ENCODE measurements at regions not wholly inside any gene's neighbourhood (a gene's known extent, or its start where the extent isn't known, plus 50 kb on each side); places are given as distances from the start of the nearest gene placed in this dataset.

DNA sequence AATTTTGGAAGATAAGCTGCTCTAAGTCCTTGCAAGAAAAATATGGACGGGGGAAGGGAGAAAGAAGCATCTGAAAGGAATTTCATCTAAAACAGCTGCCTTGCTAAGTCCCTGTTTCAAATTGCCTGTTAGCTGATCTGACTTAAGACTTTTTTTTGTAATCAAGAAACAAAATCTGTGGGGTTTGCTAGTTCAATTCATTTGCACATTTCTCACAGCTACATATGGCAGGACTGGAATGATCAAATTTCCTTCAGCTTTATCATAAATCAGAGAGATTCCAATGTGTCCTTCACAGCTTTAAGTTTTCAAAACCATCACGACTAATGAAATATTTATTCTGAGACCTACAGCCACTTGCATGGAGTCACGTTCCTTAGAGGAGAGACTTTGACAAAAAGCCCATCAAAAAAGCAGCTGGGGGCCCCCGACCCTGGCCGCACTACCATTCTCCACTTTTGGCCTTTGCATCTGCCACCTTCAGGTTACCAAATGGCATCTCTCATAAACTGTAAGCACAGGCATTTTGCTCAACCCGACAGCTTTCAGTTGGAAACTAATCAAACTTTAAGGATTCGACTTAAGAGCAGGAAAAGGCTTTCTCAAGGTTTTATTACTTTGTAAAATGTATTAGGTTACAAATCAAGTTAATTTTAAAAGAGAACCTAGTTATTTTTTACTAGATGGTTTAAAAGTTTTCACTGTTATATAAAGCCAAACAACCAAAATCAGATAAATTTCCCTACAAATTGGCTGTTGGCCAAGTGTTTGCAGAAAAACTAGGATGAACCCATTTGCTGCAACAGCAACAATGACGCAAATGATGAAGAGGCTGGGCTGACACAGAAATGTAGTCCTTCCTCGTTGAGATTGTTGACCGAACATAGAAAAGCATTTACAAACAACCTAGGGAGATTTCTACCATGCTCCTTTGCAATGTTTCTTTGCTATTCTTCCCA, 100.4 kb upstream of the RND3 start:
- H3K36me3 ChIP-seq (ENCODE audit: control insufficient read depth in 2 of 3, insufficient read depth in 3 of 3, low read length in 3 of 3) = no peaks in the 10 kb centered on the region
- DNase-seq (no peak), ATAC-seq (no peak)
- Mint-ChIP-seq H3K9me3 (peaks cover 0 to 5% (median 0%) of the 10 kb centered on the region in 11 donors), H3K27ac (no peak overlapping the region), H3K27me3 (peaks cover 0 to 5% (median 0%) of the 10 kb centered on the region in 5 donors), H3K36me3 (no peaks in the 10 kb centered on the region), H3K4me1 (no peaks in the 10 kb centered on the region), H3K4me3 (no peak overlapping the region)
- ChIA-PET CTCF (no interaction called here), POLR2A (no interaction called here)
- intact Hi-C loops (cut with micrococcal nuclease) = no loop called here
- H3K4me3 ChIP-seq (ENCODE audit: low read length) = no peak overlapping the region
- no peak overlapping the region for H3K27ac ChIP-seq (ENCODE audit: low read depth, low read length)
- H3K9me3 ChIP-seq (ENCODE audit: control insufficient read depth in 2 of 3, low read length in 3 of 3) = no peaks in the 10 kb centered on the region
- no peaks in the 10 kb centered on the region for H3K27me3 ChIP-seq (ENCODE audit: control insufficient read depth in 2 of 2, insufficient read depth in 2 of 2, low read length in 2 of 2)
- H3K4me1 ChIP-seq (ENCODE audit: control insufficient read depth in 2 of 2, insufficient read depth in 2 of 2, low read length in 2 of 2) = no peaks in the 10 kb centered on the region

DNA sequence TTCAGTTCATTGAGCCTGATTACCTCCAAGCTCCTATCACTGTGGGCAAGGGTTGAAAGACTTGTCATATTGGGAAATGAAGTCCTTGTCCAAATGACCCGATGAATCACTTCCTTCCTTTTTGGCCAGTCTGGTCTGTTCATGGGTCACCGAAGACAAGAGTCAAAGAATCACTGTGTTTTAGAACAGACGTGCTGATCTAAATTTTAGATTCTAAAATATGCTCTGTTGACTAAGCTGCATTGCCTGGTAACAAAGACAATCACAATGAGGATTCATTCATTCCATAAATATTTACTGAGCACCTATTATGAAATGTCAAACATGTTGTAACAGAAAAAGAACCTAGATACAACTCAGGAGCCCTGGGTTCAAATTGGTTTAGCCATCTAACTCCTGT, 99.4 kb upstream of the RND3 start:
- H3K27me3 Mint-ChIP-seq = no peaks in the 10 kb centered on the region
- no peaks in the 10 kb centered on the region for H3K36me3 Mint-ChIP-seq
- Histone ChIP-seq H3K4me1 (ENCODE audit: control insufficient read depth in 2 of 2, insufficient read depth in 2 of 2, low read length in 2 of 2) (no peaks in the 10 kb centered on the region), H3K27me3 (ENCODE audit: control insufficient read depth in 2 of 2, insufficient read depth in 2 of 2, low read length in 2 of 2) (no peaks in the 10 kb centered on the region), H3K4me3 (ENCODE audit: low read length) (no peak overlapping the region), H3K36me3 (ENCODE audit: control insufficient read depth in 2 of 3, insufficient read depth in 3 of 3, low read length in 3 of 3) (no peaks in the 10 kb centered on the region), H3K27ac (ENCODE audit: low read depth, low read length) (no peak overlapping the region), H3K9me3 (ENCODE audit: control insufficient read depth in 2 of 3, low read length in 3 of 3) (no peaks in the 10 kb centered on the region)
- intact Hi-C loops (cut with micrococcal nuclease) = no loop called here
- ATAC-seq (no peak), DNase-seq (no peak)
- H3K9me3 Mint-ChIP-seq = peaks cover 0 to 8% (median 0%) of the 10 kb centered on the region in 11 donors
- POLR2A ChIA-PET = no interaction called here
- CTCF ChIA-PET = no interaction called here
- H3K27ac Mint-ChIP-seq = no peak overlapping the region
- peaks cover 0 to 2% (median 0%) of the 10 kb centered on the region in 7 donors for H3K4me1 Mint-ChIP-seq
- no peak overlapping the region for H3K4me3 Mint-ChIP-seq

DNA sequence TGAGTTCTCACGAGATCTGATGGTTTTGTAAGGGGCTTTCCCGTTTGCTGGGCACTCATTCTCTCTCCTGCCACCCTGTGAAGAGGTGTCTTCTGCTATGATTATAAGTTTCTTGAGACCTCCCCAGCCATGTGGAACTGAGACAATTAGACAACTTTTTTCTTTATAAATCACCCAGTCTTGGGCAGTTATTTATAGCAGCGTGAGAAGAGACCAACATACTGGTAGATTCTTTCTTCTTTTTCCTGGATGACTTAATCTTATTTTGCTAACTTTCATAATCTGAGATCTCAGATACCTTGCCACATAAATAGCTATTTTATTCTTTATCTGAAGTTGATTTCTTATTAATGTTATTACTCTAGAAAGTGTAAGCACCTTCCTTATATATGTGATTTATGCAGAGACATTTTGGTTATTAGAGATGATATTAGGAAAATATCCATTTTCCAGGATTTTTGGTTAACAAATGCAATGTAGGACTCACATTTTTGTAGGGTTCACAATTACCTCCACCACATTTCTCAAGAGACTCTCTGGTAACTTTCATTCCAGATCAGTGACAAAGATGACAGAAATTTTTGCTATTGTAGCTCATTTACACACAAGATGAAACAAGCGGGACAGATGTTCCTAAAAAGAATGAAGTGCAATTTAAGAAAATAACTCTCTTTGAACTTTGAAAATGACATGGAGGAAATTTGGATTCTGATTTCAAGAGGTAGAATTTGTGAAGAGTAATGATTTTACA, 97.9 kb upstream of the RND3 start:
- H3K27ac Mint-ChIP-seq = no peak overlapping the region
- H3K36me3 ChIP-seq (ENCODE audit: control insufficient read depth in 2 of 3, insufficient read depth in 3 of 3, low read length in 3 of 3) = no peaks in the 10 kb centered on the region
- no peaks in the 10 kb centered on the region for H3K4me1 ChIP-seq (ENCODE audit: control insufficient read depth in 2 of 2, insufficient read depth in 2 of 2, low read length in 2 of 2)
- CTCF ChIA-PET = no interaction called here
- no peaks in the 10 kb centered on the region for H3K27me3 Mint-ChIP-seq
- peaks cover 0 to 2% (median 0%) of the 10 kb centered on the region in 7 donors for H3K4me1 Mint-ChIP-seq
- no peak overlapping the region for H3K4me3 ChIP-seq (ENCODE audit: low read length)
- no peaks in the 10 kb centered on the region for H3K9me3 ChIP-seq (ENCODE audit: control insufficient read depth in 2 of 3, low read length in 3 of 3)
- POLR2A ChIA-PET = no interaction called here
- H3K9me3 Mint-ChIP-seq = peaks cover 0 to 9% (median 0%) of the 10 kb centered on the region in 11 donors
- H3K27ac ChIP-seq (ENCODE audit: low read depth, low read length) = no peak overlapping the region
- DNase-seq = no peak
- H3K36me3 Mint-ChIP-seq = no peaks in the 10 kb centered on the region
- H3K27me3 ChIP-seq (ENCODE audit: control insufficient read depth in 2 of 2, insufficient read depth in 2 of 2, low read length in 2 of 2) = no peaks in the 10 kb centered on the region
- H3K4me3 Mint-ChIP-seq = no peak overlapping the region
- intact Hi-C loops (cut with micrococcal nuclease) = no loop called here
- ATAC-seq = no peak

DNA sequence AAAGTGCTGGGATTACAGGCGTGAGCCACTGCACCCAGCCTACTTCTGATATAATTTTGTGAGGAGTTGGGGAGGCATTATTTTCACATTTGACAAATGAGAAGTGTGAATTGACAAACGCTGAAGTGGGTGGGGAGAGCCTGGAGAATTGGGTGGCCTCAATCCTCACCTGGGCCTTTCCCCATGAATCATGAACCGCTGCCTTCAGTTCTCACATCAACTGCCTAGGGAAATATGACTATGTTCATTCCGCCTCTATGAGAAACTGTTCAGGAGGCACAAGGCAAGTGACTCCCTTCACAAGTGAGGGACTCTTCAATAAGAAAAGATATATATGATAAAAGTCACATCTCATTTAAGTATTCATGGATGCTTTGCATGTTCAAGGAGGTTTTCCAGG, 96.6 kb upstream of the RND3 start:
- no peaks in the 10 kb centered on the region for H3K27me3 ChIP-seq (ENCODE audit: control insufficient read depth in 2 of 2, insufficient read depth in 2 of 2, low read length in 2 of 2)
- H3K27ac Mint-ChIP-seq = no peak overlapping the region
- POLR2A ChIA-PET = no interaction called here
- peaks cover 0 to 5% (median 0%) of the 10 kb centered on the region in 3 experiments for H3K9me3 ChIP-seq (ENCODE audit: control insufficient read depth in 2 of 3, low read length in 3 of 3)
- intact Hi-C loops (cut with micrococcal nuclease) = no loop called here
- no peak overlapping the region for H3K4me3 ChIP-seq (ENCODE audit: low read length)
- no peaks in the 10 kb centered on the region for H3K36me3 ChIP-seq (ENCODE audit: control insufficient read depth in 2 of 3, insufficient read depth in 3 of 3, low read length in 3 of 3)
- H3K9me3 Mint-ChIP-seq = peaks cover 0 to 22% (median 7%) of the 10 kb centered on the region in 11 donors
- peaks cover 0 to 4% (median 0%) of the 10 kb centered on the region in 5 donors for H3K27me3 Mint-ChIP-seq
- peaks cover 0 to 2% (median 0%) of the 10 kb centered on the region in 7 donors for H3K4me1 Mint-ChIP-seq
- DNase-seq (no peak), ATAC-seq (no peak)
- H3K27ac ChIP-seq (ENCODE audit: low read depth, low read length) = no peak overlapping the region
- no peaks in the 10 kb centered on the region for H3K4me1 ChIP-seq (ENCODE audit: control insufficient read depth in 2 of 2, insufficient read depth in 2 of 2, low read length in 2 of 2)
- CTCF ChIA-PET = no interaction called here
- no peak overlapping the region for H3K4me3 Mint-ChIP-seq
- H3K36me3 Mint-ChIP-seq = peaks cover 0 to 5% (median 0%) of the 10 kb centered on the region in 5 donors

DNA sequence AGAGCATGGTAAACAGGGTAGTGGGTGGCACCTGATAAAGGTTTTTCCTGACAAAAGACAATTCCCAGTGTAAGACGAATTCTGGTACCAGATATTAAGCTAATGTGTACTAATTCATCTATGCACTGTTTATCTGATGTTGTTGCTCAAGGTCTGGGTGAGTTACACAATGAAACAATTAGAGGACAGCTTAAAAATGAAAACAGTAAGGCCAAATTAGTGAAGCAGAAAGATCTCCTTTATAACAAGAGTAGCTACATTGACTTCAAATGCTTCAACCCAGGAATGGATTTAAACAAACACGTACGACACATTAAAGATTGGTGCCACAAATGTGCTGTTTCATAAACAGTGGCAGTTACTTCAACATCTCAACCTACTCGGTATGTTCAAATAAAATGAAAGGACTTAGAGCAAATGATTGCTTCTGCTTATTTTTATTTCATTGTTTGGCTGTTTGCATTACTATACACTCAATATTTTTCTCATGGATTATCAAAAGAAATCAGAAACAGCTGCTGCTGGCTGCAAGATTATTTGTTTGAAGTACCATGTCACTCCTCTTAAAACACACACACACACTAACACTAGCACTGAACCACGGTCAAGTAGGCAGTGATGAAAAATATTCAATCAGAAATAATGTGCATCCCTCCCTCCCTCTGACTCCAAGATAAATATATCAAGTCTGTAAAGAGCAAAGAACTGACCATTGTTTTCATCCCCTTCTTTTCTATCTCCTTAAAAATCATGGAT, 94.4 kb upstream of the RND3 start:
- no peak overlapping the region for H3K4me3 Mint-ChIP-seq
- peaks cover 0 to 2% (median 0%) of the 10 kb centered on the region in 7 donors for H3K4me1 Mint-ChIP-seq
- CTCF ChIA-PET = no interaction called here

DNA sequence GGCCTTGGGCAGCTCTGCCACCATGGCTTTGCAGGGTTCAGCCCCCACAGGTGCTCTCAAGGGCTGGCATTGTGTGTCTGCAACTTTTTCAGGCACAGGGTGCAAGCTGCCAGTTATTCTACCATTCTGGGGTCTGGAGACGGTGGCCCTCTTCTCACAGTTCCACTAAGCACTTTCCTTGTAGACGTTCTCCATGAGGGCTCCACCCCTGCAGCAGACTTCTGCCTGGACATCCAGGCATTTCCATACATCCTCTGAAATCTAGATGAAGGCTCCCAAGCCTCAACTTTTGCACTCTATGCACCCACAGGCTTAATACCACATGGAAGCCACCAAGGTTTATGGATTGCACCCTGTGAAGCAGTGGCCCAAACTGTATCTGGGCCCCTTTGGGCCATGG, 91.0 kb upstream of the RND3 start:
- POLR2A ChIA-PET = no interaction called here
- Mint-ChIP-seq H3K27ac (no peak overlapping the region), H3K4me3 (no peak overlapping the region), H3K9me3 (peaks cover 4 to 42% (median 15%) of the 10 kb centered on the region in 11 donors), H3K4me1 (peaks cover 0 to 2% (median 0%) of the 10 kb centered on the region in 7 donors), H3K27me3 (peaks cover 0 to 4% (median 0%) of the 10 kb centered on the region in 5 donors), H3K36me3 (peaks cover 0 to 5% (median 0%) of the 10 kb centered on the region in 5 donors)
- H3K9me3 ChIP-seq (ENCODE audit: control insufficient read depth in 2 of 3, low read length in 3 of 3) = peaks cover 0 to 15% (median 0%) of the 10 kb centered on the region in 3 experiments
- H3K36me3 ChIP-seq (ENCODE audit: control insufficient read depth in 2 of 3, insufficient read depth in 3 of 3, low read length in 3 of 3) = no peaks in the 10 kb centered on the region
- ATAC-seq (no peak), DNase-seq (no peak)
- no peak overlapping the region for H3K4me3 ChIP-seq (ENCODE audit: low read length)
- no peak overlapping the region for H3K27ac ChIP-seq (ENCODE audit: low read depth, low read length)
- H3K4me1 ChIP-seq (ENCODE audit: control insufficient read depth in 2 of 2, insufficient read depth in 2 of 2, low read length in 2 of 2) = no peaks in the 10 kb centered on the region
- CTCF ChIA-PET = no interaction called here
- H3K27me3 ChIP-seq (ENCODE audit: control insufficient read depth in 2 of 2, insufficient read depth in 2 of 2, low read length in 2 of 2) = no peaks in the 10 kb centered on the region
- intact Hi-C loops (cut with micrococcal nuclease) = no loop called here

More for the DNA sequence above, 94.4 kb upstream of the RND3 start:
- Histone ChIP-seq H3K9me3 (ENCODE audit: control insufficient read depth in 2 of 3, low read length in 3 of 3) (peaks cover 0 to 15% (median 0%) of the 10 kb centered on the region in 3 experiments), H3K36me3 (ENCODE audit: control insufficient read depth in 2 of 3, insufficient read depth in 3 of 3, low read length in 3 of 3) (no peaks in the 10 kb centered on the region), H3K27ac (ENCODE audit: low read depth, low read length) (no peak overlapping the region), H3K4me3 (ENCODE audit: low read length) (no peak overlapping the region), H3K4me1 (ENCODE audit: control insufficient read depth in 2 of 2, insufficient read depth in 2 of 2, low read length in 2 of 2) (no peaks in the 10 kb centered on the region), H3K27me3 (ENCODE audit: control insufficient read depth in 2 of 2, insufficient read depth in 2 of 2, low read length in 2 of 2) (no peaks in the 10 kb centered on the region)
- H3K36me3 Mint-ChIP-seq = peaks cover 0 to 5% (median 0%) of the 10 kb centered on the region in 5 donors
- H3K27ac Mint-ChIP-seq = no peak overlapping the region
- peaks cover 4 to 41% (median 15%) of the 10 kb centered on the region in 11 donors for H3K9me3 Mint-ChIP-seq
- DNase-seq (no peak), ATAC-seq (no peak)
- POLR2A ChIA-PET = no interaction called here
- intact Hi-C loops (cut with micrococcal nuclease) = no loop called here
- H3K27me3 Mint-ChIP-seq = peaks cover 0 to 4% (median 0%) of the 10 kb centered on the region in 5 donors

Measured in naive thymus-derived CD4-positive, alpha-beta T cell (primary cell).